ENCODE measurements at regions not wholly inside any gene's neighbourhood (a gene's known extent, or its start where the extent isn't known, plus 50 kb on each side); places are given as distances from the start of the nearest gene placed in this dataset.
"Not testable (repeated sequence)": the region's sequence is repeated elsewhere in the genome, so short reads cannot be mapped to it uniquely, and the experiment has no call there.

DNA sequence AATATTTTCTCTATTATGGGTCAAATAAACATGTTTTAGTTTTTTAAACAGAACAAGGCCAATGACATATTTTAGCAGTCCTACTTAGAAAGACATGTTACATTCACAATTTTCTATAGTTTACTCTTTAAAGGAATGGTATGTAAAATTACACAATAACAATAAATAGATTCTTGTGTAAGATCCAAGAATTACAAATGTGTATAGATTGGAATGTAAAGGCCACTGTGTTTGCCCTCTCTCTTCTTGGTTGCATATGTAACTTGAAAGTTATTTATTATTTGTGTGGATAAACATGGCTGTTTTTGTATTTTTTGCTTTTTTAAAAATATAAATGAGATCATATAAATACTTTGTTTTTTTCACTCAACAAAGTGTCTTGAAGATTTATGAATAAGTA lies 979.3 kb upstream of the CELF2 start:
- DNase-seq (ENCODE audit: low read depth): no peak

DNA sequence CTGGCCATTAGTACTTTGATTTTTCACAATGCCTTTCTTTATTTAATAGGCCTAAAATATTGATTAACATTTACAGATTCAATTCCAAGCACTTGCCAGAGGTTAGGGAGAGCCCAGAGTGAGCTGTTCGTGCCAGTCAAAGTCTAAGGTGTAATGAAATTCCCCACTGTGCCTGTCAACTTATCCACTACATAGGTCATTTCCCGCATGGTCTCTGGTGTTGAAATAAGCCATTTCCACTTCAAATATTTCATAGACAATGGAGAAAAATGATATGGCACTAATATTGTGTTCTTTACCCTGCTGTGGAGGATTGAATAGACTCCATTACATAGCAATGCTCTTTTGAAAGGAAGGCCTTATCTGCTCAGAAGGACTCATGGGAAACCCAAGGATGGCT lies 978.1 kb upstream of the CELF2 start:
- DNase-seq (ENCODE audit: low read depth): no peak

DNA sequence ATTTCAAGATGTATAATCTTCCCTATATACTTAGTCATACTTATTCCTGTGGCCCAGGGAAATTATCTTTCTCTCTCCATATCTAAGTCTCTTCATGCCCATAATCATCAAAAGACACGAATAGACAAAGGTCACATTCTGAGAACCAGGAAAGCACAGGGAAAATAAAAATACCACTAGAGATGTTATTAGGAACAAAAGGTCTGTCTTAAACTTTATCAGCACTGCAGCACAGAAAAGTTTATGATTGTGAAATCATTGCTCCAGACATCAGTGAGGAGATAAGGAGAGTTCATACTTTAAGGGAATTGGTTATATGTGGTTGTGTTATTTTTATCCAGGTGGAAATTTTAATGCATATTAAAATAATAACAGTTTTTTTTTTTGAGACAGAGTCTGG lies 974.6 kb upstream of the CELF2 start:
- DNase-seq (ENCODE audit: low read depth): no peak

DNA sequence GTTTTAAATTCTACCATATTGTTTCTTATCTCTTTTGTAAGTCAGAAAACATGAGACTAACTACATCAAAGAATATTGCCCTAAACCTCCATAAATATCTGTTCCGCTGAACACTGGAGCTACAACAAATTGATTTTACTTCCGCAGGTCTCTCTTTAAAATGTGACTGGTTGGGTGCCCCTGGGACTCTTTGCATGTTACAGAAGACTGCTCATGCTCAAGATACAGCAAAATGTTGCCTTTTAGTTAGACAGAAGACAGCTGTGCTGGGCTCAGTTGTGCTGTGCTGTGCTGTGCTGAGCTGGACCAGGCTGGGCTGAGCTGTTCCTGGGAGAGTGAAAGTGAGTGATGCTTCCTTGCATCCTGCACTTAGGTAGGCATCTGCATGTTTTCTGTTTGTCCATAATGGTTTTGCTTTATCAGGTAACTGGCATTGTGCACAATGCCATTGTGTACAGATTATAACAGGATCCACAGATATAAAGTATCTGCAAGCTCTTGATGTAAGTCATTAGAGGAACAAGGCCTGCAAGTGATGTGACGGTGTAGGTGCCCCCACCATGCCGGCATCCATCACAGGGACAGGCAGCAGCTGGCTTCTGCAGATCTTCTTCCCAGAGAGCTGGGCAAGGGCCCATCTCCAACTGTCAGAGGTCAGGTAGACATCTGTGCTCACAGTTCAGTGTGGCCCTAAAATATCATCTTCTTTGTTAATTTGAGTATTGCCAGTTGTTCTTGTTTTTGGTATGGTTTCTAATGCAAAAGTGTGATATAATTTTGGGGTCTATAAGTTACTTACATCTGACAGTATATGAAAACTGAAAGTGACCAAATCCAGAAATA lies 972.5 kb upstream of the CELF2 start:
- no peak for DNase-seq (ENCODE audit: low read depth)

DNA sequence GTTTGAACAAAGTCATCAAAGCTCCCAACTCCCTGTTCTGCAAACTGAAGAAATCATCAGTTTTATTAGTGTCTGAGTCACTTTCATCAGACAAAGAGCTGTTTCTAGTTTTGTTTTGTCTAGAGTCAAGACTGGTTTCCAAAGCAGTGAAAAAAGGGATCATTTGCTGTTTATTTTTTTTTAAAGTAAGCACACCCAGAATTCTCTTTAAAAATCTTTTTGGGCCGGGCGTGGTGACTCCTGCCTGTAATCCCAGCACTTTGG lies 972.0 kb upstream of the CELF2 start:
- no peak for DNase-seq (ENCODE audit: low read depth)

DNA sequence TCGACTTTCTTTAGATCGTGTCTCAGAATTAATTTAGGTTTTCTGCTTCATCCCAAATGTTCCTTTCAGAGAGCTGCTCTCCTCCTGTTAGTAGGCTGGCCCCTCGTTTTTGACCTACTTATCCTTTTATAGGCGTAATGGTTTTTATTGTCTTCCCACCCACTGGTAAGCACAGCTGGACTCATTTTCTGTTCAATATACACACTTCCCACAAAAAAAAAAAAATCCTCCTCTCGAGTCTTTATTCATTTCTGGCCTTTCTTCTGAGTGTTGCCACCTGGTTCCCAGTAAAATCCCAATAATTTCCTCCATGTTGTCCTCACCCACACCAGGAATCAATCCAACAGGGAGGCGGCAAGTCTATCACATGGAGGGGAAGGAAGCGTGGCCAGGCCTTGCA lies 970.2 kb upstream of the CELF2 start:
- DNase-seq (ENCODE audit: low read depth): no peak

DNA sequence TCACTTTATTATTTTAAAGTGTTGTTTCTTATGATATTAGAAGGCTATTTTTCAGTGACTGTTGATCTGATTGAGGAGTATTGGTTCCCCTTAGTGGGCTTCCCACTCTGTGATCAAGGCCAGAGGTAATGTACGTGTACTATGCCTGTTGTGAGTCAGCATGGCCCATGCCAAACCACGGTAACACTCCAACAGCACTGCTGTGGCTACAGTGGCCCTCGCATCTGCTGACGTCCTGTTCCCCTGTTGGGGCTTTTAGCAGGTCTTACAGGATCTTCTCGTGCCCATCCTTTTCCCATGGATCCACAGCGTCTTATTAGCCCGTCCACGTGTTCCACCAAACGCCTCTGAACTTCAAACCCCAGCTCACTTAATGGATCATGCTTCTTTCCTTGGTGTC lies 964.6 kb upstream of the CELF2 start:
- DNase-seq (ENCODE audit: low read depth): no peak

DNA sequence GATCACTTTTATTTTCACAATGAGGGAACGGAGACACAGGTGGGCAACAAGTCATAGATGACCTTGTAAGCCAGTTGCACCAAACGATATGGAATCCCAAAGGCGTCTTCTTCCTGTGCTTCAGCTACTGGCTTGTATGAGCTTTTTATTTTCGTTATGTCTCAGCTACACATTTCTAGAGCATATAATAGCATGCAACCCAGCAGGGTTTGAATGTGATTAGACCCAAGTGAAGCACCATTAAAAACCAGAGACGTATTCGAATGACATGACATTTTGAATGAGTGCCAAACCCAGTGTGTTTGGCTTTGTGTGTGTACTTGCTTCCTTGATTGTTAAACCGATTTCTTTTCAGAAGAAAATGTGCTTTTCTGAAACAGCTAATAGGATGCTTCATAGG lies 963.2 kb upstream of the CELF2 start:
- no peak for DNase-seq (ENCODE audit: low read depth)

DNA sequence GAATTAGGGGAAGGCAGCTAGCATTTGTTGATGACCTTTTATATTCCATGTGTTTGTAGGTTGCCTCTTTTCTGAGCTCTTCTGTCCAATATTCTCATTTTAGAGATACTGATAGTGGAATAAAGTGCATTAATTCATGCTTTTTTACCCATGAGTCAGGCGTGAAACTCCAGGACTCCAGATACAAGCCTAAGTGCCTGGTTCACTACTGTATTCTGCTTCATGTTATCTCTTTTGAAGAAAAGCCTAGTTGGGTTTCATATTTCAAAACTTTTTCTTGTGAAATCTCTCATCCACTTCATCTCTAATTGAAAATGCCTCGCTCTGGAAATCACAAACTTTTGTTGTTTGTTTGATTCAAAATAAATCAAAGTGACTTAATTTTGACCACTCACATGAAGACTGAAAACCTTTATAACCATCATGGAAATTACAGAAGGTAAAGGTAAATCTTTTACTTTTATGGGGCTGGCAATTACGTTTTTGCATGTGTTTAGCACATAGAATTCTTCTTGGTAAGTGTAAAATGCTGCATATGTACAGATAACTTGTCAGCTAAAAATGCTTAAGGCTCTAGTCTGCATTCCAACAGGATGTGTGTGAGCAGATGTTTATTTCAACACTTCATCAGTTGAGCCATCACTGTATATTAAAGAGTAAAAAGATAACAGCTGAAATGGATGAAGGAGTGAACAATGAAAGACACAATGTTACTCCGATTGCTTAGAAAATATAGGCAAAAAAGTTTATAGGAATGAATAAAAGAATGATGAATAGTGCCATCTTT lies 961.8 kb upstream of the CELF2 start:
- no peak for DNase-seq (ENCODE audit: low read depth)

DNA sequence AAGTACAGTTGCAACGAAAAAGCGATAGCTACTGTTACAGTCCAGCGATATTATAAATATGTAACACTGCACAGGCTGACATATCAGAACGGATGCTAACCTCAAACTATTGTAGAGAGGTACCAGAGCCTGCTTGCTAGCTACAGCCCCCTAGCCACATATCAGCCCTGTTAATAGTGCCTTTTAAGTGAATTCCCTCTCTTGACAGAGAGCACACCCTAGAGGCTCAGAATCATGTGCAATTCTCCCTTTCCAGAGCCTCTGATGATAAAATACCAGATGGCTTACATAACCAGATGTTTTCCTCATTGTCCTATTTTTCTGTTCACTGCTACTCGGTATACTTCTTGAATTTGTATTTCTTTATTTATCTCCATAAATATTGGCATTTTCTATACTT lies 960.7 kb upstream of the CELF2 start:
- DNase-seq (ENCODE audit: low read depth): no peak

DNA sequence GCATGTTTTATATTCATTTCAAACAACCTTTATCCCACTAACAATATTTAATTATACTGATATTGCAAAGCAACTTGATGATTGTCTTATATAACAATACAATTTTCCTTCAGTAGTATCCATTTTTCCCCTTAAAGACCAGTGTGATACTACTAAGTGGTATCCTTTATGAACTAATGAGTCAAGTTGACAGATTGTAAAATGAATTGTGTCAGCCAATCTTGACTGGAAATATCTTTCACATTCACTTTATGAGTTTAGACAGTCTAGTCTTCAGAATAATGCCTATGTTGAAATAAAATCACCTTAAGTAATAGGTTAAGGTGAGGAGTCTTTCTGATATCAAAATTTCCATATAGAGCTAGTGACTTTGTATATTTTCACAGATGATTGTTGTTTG lies 950.0 kb upstream of the CELF2 start:
- no peak for DNase-seq (ENCODE audit: low read depth)

DNA sequence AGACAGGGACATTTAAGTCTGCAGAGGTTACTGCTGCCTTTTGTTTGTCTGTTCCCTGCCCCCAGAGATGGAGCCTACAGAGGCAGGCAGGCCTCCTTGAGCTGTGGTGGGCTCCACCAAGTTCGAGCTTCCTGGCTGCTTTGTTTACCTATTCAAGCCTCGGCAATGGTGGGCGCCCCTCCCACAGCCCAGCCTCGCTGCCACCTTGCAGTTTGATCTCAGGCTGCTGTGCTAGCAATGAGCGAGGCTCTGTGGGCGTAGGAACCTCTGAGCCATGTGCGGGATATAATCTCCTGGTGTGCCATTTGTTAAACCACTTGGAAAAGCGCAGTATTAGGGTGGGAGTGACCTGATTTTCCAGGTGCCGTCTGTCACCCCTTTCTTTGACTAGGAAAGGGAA lies 942.8 kb upstream of the CELF2 start:
- DNase-seq (ENCODE audit: low read depth): not testable (repeated sequence)

DNA sequence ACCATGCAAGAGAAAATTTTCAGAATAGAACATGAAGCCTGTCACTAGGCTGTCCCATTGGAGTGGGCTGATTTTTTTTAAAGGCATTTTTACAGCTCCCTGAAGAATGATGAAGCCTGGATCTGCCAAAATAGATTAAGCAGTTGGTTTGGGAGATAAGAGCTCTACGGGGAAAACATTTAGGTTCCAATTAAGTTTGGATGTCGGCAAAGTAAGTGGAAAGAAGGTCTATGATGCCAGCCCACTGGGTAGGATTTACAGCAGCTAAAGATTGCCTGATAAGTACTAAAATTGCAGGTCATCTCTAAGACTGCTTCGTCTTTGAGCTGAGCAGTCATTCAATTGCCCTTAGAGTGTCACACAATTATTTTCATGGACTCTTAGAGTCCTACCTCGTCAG lies 939.2 kb upstream of the CELF2 start:
- no peak for DNase-seq (ENCODE audit: low read depth)

DNA sequence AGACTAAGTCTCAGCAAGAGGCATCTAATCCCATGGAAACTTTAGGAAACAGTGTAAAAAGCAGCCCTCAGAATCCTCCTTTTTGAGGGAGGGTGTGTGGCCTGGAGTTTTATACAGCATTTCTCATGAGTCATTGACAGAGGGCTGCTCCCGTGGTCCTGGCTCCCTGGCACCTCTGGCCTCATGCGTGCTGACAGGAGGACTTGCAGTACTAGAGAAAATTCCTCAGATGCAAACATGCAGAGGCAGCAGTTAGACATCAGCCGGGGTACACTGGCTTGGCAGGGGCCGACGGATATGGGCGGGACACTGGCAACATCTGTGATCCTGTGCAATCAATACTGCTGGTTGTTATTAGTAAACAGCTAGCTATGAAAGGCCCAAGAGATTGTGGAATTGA lies 925.1 kb upstream of the CELF2 start:
- no peak for DNase-seq (ENCODE audit: low read depth)

DNA sequence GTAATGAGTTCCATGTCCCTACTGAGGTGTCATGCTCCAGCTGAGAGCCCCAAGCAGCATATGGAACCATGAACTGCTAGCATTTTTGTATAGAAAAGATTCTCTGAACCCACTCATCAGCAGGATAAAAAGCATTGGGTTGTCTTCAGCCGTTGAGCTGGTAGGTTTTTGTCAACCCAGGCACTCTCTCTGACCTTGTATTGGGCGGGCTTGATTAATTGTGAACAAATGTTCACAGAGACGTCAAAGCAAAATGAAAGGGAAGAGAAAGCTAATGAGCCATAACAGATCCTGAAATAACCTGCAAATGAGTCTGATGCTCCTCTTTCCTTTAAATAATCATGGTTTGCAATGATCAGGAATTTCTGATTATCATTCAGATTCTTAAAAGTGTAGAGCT lies 924.7 kb upstream of the CELF2 start:
- DNase-seq (ENCODE audit: low read depth): no peak

DNA sequence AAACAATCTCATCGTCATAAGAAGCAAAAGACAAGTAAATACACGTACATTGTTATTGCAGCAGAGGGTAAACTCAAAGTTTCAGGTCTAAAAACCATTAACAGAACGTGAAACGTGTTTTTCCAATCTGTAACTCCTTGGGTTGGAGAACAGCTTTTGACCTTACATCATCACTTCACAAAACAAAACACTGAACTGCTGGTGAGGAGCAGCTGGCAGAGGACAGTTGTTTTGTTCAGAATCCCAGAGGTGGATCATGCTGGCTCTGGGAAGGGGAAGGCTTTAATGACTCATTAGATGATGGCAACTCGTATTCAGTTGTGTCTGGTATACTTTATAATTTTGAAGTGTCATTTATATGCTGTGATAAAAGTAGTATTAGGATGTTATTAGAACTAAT lies 923.0 kb upstream of the CELF2 start:
- DNase-seq (ENCODE audit: low read depth): no peak

DNA sequence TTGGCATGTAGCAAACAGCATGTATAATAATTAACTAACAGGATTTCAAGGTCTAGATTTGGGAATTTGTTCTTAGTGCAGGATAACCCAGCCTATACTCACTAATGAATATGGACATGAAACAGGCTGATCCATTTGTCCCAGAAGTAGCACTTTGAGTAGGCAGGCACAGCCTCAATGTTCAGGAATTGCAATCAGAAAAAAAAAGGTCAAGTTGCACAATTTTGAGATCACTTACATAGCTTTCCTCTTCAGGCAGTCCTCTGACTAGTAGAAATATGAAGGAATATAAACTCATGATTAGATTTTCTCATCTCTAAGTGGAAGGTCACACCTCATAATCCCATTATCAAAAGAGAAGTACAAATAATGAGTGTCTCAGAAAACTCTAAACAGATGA lies 921.4 kb upstream of the CELF2 start:
- DNase-seq (ENCODE audit: low read depth): no peak

DNA sequence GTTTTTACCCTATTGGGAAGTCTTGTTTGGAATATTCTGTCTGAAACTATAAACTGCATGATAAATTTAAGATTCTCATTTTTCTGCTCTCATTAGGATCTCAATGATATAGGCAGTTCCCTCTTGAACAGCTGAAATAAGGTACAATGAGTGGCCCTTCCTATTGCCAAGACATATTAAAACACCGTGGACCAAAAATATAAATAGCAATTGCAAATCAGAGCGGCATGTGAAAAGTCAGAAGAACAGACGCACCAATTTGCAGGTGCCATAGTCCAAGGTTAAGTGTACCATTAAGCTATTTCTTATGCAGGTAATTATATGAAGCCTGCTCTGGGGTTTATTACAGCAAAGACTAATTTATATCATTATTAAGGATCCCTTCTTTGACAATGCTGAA lies 920.8 kb upstream of the CELF2 start:
- no peak for DNase-seq (ENCODE audit: low read depth)

DNA sequence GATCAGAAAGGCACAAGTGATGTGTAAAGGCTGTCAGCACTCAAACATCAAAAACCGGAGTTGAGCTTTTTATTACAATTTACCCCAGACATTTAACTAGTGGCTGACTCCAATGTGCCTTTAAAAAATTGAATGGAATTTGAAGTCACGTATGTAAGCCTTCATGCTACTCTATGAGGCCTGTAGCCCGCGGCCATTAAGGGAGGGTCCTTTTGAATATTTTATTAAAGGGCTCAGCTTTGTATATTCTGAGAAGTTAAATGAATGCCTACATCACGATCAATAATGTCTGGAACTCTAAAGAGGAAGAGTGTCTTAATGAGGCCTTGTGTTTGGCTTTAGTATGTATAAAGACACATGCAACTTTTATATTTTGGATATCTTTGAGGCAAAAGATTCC lies 916.6 kb upstream of the CELF2 start:
- no peak for DNase-seq (ENCODE audit: low read depth)

DNA sequence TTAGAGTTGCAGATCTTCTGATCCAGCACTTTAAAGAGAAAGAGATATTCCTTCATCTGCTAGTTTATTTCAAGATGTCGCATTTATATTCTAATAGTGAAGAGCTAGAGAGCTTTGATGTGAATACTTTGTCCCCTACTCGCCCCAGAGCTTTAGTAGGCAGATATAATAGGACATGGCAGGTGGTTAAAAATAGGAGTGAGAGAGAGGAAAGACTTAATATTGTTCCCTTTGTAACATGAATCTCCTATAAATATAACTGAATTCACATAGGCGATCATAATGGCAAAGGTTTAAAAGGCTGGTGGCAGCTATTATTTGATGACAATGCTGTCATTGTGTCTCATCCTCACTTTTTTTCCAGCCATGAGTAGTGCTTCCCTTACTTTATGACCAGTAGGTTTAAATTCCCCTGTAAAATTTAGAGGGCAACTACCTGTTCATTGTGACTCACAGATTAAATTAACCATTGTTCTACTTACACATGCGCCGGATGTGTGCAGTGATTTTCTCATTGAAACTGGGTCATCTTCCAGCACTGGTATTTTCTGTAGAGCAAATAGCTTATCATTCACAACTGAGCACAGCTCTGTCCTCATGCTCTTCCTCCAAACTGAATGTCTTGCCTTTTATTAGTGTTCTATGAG lies 906.7 kb upstream of the CELF2 start:
- no peak for DNase-seq (ENCODE audit: low read depth)

DNA sequence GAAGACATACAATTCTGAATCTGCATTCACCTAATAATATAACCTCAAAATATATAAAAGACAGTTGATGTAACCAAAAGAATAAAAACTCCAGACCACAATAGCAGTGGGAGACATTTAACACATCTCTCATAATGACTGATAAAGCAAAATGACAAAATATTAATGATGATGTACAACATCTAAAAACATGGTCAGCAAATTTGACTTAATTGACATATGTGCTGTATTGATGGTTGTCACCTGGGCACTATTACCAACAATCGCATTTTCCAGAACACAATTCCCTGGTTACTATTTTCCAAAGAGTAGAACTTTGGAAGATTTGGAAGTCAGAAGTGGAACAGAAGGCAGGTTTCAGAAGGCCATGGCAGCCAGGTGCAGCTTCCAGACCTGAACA lies 899.5 kb upstream of the CELF2 start:
- DNase-seq (ENCODE audit: low read depth): no peak

DNA sequence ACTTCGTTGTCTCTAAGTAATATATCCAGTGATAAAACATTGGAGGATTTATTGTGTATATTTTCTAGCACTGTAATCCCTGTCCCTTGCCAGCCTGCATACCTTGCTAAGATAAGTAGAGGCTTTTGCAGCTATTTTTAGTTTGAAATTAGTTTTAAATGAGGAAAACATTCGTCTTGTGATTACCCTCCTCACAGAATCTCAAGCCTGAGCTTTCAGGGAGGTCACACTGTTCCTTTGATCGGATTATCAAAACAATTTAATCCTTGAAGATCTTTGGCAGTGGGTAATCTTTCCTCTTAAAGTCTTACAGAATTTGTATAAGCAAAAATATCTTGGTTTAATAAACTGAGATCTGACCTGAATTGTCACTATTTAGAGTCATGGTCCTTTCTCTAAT lies 897.0 kb upstream of the CELF2 start:
- no peak for DNase-seq (ENCODE audit: low read depth)

DNA sequence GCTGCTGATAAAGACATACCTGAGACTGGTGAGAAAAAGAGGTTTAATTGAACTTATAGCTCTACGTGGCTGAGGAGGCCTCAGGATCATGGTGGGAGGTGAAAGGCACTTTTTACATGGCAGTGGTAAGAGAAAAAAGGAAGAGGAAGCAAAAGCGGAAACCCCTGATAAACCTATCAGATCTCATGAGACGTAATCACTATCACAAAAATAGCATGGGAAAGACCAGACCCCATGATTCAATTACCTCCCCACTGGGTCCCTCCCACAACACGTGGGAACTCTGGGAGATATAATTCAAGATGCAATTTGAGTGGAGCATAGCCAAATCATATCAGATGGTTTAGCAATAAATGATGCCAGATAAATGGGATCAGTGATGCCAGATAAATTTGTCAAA lies 892.0 kb upstream of the CELF2 start:
- no peak for DNase-seq (ENCODE audit: low read depth)

DNA sequence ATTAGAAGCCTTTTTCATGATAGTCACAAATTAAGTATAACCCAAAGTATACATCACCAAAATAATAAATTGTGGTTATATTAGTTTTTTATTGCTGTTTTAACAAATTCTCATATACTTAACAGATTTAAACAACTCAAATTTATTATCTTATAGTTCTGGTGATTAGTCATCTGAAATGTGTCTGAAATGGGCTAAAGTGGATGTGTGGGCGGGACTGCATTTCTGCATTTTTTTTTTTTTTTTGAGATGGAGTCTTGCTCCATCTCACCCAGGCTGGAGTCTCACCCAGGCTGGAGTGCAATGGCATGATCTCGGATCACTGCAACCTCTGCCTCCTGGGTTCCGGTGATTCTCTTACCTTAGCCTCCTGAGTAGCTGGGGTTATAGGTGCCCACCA lies 891.5 kb upstream of the CELF2 start:
- DNase-seq (ENCODE audit: low read depth): no peak

Measured in stimulated activated CD8-positive, alpha-beta memory T cell treated with anti-CD3 and anti-CD28 coated beads, Interleukin-7, amount 100 ng/mL, for 24 hours (primary cell).